Fibroblast of mammary gland (primary cell): ENCODE measurements at regions not wholly inside any gene's neighbourhood (a gene's known extent, or its start where the extent isn't known, plus 50 kb on each side); places are given as distances from the start of the nearest gene placed in this dataset.

Experiments used
- DNase-seq: peaks from one replicate; pipeline ENCODE4 v3.0.0-alpha.2; 2010; ENCODE audit warnings: low read depth
- H3K4me3 ChIP-seq: 2 replicates; pipeline ENCODE4 v1.5.1; 2011; ENCODE audit warnings: low read depth, mild to moderate bottlenecking, low read length, moderate library complexity; ENCODE audit not compliant: control insufficient read depth
- CTCF ChIP-seq: conservative IDR thresholded peaks from 2 replicates; pipeline ENCODE4 v1.5.1; 2011; ENCODE audit warnings: low read depth, low read length, inconsistent platforms; ENCODE audit not compliant: control insufficient read depth, insufficient read depth

DNA sequence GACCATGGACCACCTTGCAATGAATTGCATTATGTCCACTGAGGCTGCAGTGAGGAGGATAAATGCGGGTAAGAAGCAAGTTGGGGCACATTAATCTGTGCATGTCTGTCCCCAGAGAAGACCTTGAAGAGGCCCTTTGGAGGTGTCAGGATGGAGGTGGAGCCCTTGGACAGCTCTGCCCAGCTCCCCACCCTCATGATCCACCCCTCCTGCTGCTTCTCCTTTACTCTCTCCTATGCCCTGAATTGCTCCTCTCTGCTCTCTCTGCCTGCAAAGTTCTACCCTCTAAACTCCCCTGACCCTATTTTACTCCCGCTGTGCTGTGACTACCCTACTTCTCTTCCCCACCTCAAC lies 292.4 kb upstream of the USP24 start:
- H3K4me3 ChIP-seq, result no peak overlapping the region
- no peak for DNase-seq
- TF ChIP-seq CTCF, result no peak

- DNase-seq, result peak; percentile 36
- no peak overlapping the region for H3K4me3 ChIP-seq
- no peak for TF ChIP-seq CTCF
These were observed 291.8 kb upstream of the USP24 start for GRCh38 chr1:55506740-55507577.

DNA sequence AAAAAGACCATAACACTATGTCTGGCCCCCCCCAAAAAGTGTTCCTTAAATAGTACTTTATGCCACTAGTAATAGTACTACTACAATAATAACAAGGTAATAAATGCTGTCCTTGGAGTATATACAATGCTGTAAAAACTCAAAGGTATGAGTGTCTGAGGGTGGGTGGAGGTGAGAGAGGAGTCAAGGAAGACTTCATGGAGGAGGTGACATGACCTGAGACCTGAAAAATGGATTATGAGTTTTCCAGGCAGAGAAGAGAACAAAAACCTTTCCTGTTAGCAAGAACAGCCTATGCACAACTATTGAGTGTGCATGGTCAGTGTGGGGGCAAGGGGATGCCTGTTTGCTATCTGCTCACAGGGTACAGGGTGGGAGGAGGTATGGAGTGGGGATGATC lies 290.2 kb upstream of the USP24 start:
- no peak for TF ChIP-seq CTCF
- DNase-seq, result no peak
- H3K4me3 ChIP-seq, result no peak overlapping the region

GRCh38 chr1:55504306-55504731 lies 289.2 kb upstream of the USP24 start:
- H3K4me3 ChIP-seq, result no peak overlapping the region
- no peak for TF ChIP-seq CTCF
- DNase-seq, result no peak

GRCh38 chr1:55503663-55504305 lies 288.6 kb upstream of the USP24 start:
- DNase-seq, result peak; percentile 31
- no peak overlapping the region for H3K4me3 ChIP-seq
- no peak for TF ChIP-seq CTCF

DNA sequence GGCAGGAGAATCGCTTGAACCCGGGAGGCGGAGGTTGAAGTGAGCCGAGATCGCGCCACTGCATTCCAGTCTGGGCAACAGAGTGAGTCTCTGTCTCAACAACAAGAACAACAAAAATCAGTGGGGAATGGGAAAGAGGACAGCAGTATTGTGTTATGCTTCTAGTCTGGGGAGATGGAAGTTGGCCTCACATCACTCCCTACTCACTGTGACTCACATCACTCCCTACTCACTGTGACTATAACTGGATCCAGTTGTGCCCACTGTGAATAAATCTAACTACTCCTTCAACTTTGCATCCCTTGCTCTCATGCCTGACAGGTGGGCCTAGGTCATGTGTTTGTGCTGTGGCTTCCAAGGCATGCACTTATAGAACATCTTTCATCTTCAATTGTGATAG lies 285.4 kb upstream of the USP24 start:
- peak; percentile 75 for DNase-seq
- H3K4me3 ChIP-seq, result no peak overlapping the region
- no peak for TF ChIP-seq CTCF
